ENCODE measurements at regions not wholly inside any gene's neighbourhood (a gene's known extent, or its start where the extent isn't known, plus 50 kb on each side); places are given as distances from the start of the nearest gene placed in this dataset.

GRCh38 chr9:11735391-11735790 is 957.8 kb upstream of the TYRP1 start:
- no peak for DNase-seq (ENCODE audit: extremely low spot score)
- no peaks in the 10 kb centered on the region for H3K36me3 ChIP-seq (ENCODE audit: insufficient read depth)
- WGBS: 78% methylated on average over 1 of the region's 1 CpG
- H3K4me1 ChIP-seq (ENCODE audit: insufficient read depth): no peaks in the 10 kb centered on the region
- no peak overlapping the region for H3K27ac ChIP-seq (ENCODE audit: low read depth)
- H3K4me3 ChIP-seq (ENCODE audit: low read depth, low read length): no peak overlapping the region

GRCh38 chr9:11742471-11742870 is 950.7 kb upstream of the TYRP1 start:
- WGBS: 88% methylated on average over 1 of the region's 1 CpG
- Histone ChIP-seq H3K4me1 (ENCODE audit: insufficient read depth) (no peaks in the 10 kb centered on the region), H3K36me3 (ENCODE audit: insufficient read depth) (no peaks in the 10 kb centered on the region), H3K4me3 (ENCODE audit: low read depth, low read length) (no peak overlapping the region), H3K27ac (ENCODE audit: low read depth) (no peak overlapping the region)
- no peak for DNase-seq (ENCODE audit: extremely low spot score)

- no peaks in the 10 kb centered on the region for H3K36me3 ChIP-seq (ENCODE audit: insufficient read depth)
- H3K27ac ChIP-seq (ENCODE audit: low read depth): no peak overlapping the region
- H3K4me1 ChIP-seq (ENCODE audit: insufficient read depth): no peaks in the 10 kb centered on the region
- WGBS: 79% methylated on average over 2 of the region's 2 CpGs
- no peak for DNase-seq (ENCODE audit: extremely low spot score)
- no peak overlapping the region for H3K4me3 ChIP-seq (ENCODE audit: low read depth, low read length)
Observed at GRCh38 chr9:11743356-11743755, 949.8 kb upstream of the TYRP1 start.

GRCh38 chr9:11749396-11749795 is 943.8 kb upstream of the TYRP1 start:
- DNase-seq (ENCODE audit: extremely low spot score): no peak
- Histone ChIP-seq H3K4me3 (ENCODE audit: low read depth, low read length) (no peak overlapping the region), H3K36me3 (ENCODE audit: insufficient read depth) (no peaks in the 10 kb centered on the region), H3K27ac (ENCODE audit: low read depth) (no peak overlapping the region), H3K4me1 (ENCODE audit: insufficient read depth) (no peaks in the 10 kb centered on the region)
- WGBS: 51% methylated on average over 2 of the region's 2 CpGs

- H3K4me1 ChIP-seq (ENCODE audit: insufficient read depth): no peaks in the 10 kb centered on the region
- no peak overlapping the region for H3K27ac ChIP-seq (ENCODE audit: low read depth)
- no peak for DNase-seq (ENCODE audit: extremely low spot score)
- H3K4me3 ChIP-seq (ENCODE audit: low read depth, low read length): no peak overlapping the region
- no peaks in the 10 kb centered on the region for H3K36me3 ChIP-seq (ENCODE audit: insufficient read depth)
Observed at GRCh38 chr9:11755951-11756350, 937.2 kb upstream of the TYRP1 start.

- Histone ChIP-seq H3K4me3 (ENCODE audit: low read depth, low read length) (no peak overlapping the region), H3K36me3 (ENCODE audit: insufficient read depth) (no peaks in the 10 kb centered on the region), H3K27ac (ENCODE audit: low read depth) (no peak overlapping the region), H3K4me1 (ENCODE audit: insufficient read depth) (no peaks in the 10 kb centered on the region)
- 92% methylated on average over 3 of the region's 3 CpGs for WGBS
- DNase-seq (ENCODE audit: extremely low spot score): no peak
Observed at GRCh38 chr9:11757408-11757807, 935.8 kb upstream of the TYRP1 start.

GRCh38 chr9:11758016-11758415 is 935.2 kb upstream of the TYRP1 start:
- H3K27ac ChIP-seq (ENCODE audit: low read depth): no peak overlapping the region
- WGBS: 69% methylated on average over 3 of the region's 3 CpGs
- no peaks in the 10 kb centered on the region for H3K36me3 ChIP-seq (ENCODE audit: insufficient read depth)
- no peak overlapping the region for H3K4me3 ChIP-seq (ENCODE audit: low read depth, low read length)
- no peaks in the 10 kb centered on the region for H3K4me1 ChIP-seq (ENCODE audit: insufficient read depth)
- no peak for DNase-seq (ENCODE audit: extremely low spot score)

GRCh38 chr9:11779971-11780370 is 913.2 kb upstream of the TYRP1 start:
- no peak for DNase-seq (ENCODE audit: extremely low spot score)
- WGBS: 84% methylated on average over 4 of the region's 4 CpGs
- Histone ChIP-seq H3K4me1 (ENCODE audit: insufficient read depth) (no peaks in the 10 kb centered on the region), H3K27ac (ENCODE audit: low read depth) (no peak overlapping the region), H3K4me3 (ENCODE audit: low read depth, low read length) (no peak overlapping the region), H3K36me3 (ENCODE audit: insufficient read depth) (no peaks in the 10 kb centered on the region)

- Histone ChIP-seq H3K4me1 (ENCODE audit: insufficient read depth) (no peaks in the 10 kb centered on the region), H3K27ac (ENCODE audit: low read depth) (no peak overlapping the region), H3K4me3 (ENCODE audit: low read depth, low read length) (no peak overlapping the region), H3K36me3 (ENCODE audit: insufficient read depth) (no peaks in the 10 kb centered on the region)
- no peak for DNase-seq (ENCODE audit: extremely low spot score)
- 94% methylated on average over 1 of the region's 1 CpG for WGBS
Observed at GRCh38 chr9:11792870-11793269, 900.3 kb upstream of the TYRP1 start.

- no peaks in the 10 kb centered on the region for H3K36me3 ChIP-seq (ENCODE audit: insufficient read depth)
- H3K4me3 ChIP-seq (ENCODE audit: low read depth, low read length): no peak overlapping the region
- WGBS: 93% methylated on average over 5 of the region's 5 CpGs
- H3K27ac ChIP-seq (ENCODE audit: low read depth): no peak overlapping the region
- no peak for DNase-seq (ENCODE audit: extremely low spot score)
- no peaks in the 10 kb centered on the region for H3K4me1 ChIP-seq (ENCODE audit: insufficient read depth)
Observed at GRCh38 chr9:11794984-11795383, 898.2 kb upstream of the TYRP1 start.

GRCh38 chr9:11805969-11806368 is 887.2 kb upstream of the TYRP1 start:
- Histone ChIP-seq H3K4me1 (ENCODE audit: insufficient read depth) (no peaks in the 10 kb centered on the region), H3K27ac (ENCODE audit: low read depth) (no peak overlapping the region), H3K36me3 (ENCODE audit: insufficient read depth) (no peaks in the 10 kb centered on the region), H3K4me3 (ENCODE audit: low read depth, low read length) (no peak overlapping the region)
- no peak for DNase-seq (ENCODE audit: extremely low spot score)
- 66% methylated on average over 5 of the region's 5 CpGs for WGBS

GRCh38 chr9:11821306-11821975 is 871.7 kb upstream of the TYRP1 start:
- no peak for DNase-seq (ENCODE audit: extremely low spot score)
- no peak overlapping the region for H3K4me3 ChIP-seq (ENCODE audit: low read depth, low read length)
- no peaks in the 10 kb centered on the region for H3K4me1 ChIP-seq (ENCODE audit: insufficient read depth)
- 63% methylated on average over 7 of the region's 7 CpGs for WGBS
- no peaks in the 10 kb centered on the region for H3K36me3 ChIP-seq (ENCODE audit: insufficient read depth)
- no peak overlapping the region for H3K27ac ChIP-seq (ENCODE audit: low read depth)

GRCh38 chr9:11828201-11828600 is 865.0 kb upstream of the TYRP1 start:
- H3K4me3 ChIP-seq (ENCODE audit: low read depth, low read length): no peak overlapping the region
- no peak for DNase-seq (ENCODE audit: extremely low spot score)
- H3K4me1 ChIP-seq (ENCODE audit: insufficient read depth): no peaks in the 10 kb centered on the region
- no peaks in the 10 kb centered on the region for H3K36me3 ChIP-seq (ENCODE audit: insufficient read depth)
- no peak overlapping the region for H3K27ac ChIP-seq (ENCODE audit: low read depth)
- 57% methylated on average over 3 of the region's 3 CpGs for WGBS

- DNase-seq (ENCODE audit: extremely low spot score): no peak
Observed at GRCh38 chr9:11833056-11833455, 860.1 kb upstream of the TYRP1 start.

GRCh38 chr9:11868795-11869194 is 824.4 kb upstream of the TYRP1 start:
- DNase-seq (ENCODE audit: extremely low spot score): no peak
- no peak overlapping the region for H3K27ac ChIP-seq (ENCODE audit: low read depth)
- no peak overlapping the region for H3K4me3 ChIP-seq (ENCODE audit: low read depth, low read length)
- no peaks in the 10 kb centered on the region for H3K4me1 ChIP-seq (ENCODE audit: insufficient read depth)
- no peaks in the 10 kb centered on the region for H3K36me3 ChIP-seq (ENCODE audit: insufficient read depth)
- WGBS: 69% methylated on average over 1 of the region's 1 CpG

More at GRCh38 chr9:11833056-11833455, 860.1 kb upstream of the TYRP1 start:
- WGBS: 80% methylated on average over 2 of the region's 2 CpGs
- H3K4me1 ChIP-seq (ENCODE audit: insufficient read depth): no peaks in the 10 kb centered on the region
- no peaks in the 10 kb centered on the region for H3K36me3 ChIP-seq (ENCODE audit: insufficient read depth)
- H3K27ac ChIP-seq (ENCODE audit: low read depth): no peak overlapping the region
- no peak overlapping the region for H3K4me3 ChIP-seq (ENCODE audit: low read depth, low read length)
